NCI-H82 treated with DMSO at 0.1 percent for 48 hours (cell line): ENCODE measurements at regions not wholly inside any gene's neighbourhood (a gene's known extent, or its start where the extent isn't known, plus 50 kb on each side); places are given as distances from the start of the nearest gene placed in this dataset.

Source experiments
- DNase-seq: peaks from one replicate; lab custom pipeline; 2025; ENCODE audit not compliant: unreplicated experiment; lab: John Stamatoyannopoulos, UW

GRCh38 chr9:135418161-135418560 is 61.4 kb upstream of the PPP1R26 start:
- DNase-seq: no peak

GRCh38 chr9:135419106-135419505 is 60.5 kb upstream of the PPP1R26 start:
- no peak for DNase-seq

- no peak for DNase-seq
Observed at GRCh38 chr9:135422341-135422944, 57.1 kb upstream of the PPP1R26 start.

- no peak for DNase-seq
Observed at GRCh38 chr9:135423725-135424124, 55.9 kb upstream of the PPP1R26 start.
